GF-D8 (cell line): ENCODE measurements at regions not wholly inside any gene's neighbourhood (a gene's known extent, or its start where the extent isn't known, plus 50 kb on each side); places are given as distances from the start of the nearest gene placed in this dataset.
"Not testable (repeated sequence)": the region's sequence is repeated elsewhere in the genome, so short reads cannot be mapped to it uniquely, and the experiment has no call there.

ENCODE experiments used
- DNase-seq: peaks from one replicate; lab custom pipeline; 2025; lab: John Stamatoyannopoulos, UW

GRCh38 chr5:125253634-125254033 is 507.2 kb upstream of the ZNF608 start:
- DNase-seq: not testable (repeated sequence)

GRCh38 chr5:125254267-125254666 is 507.8 kb upstream of the ZNF608 start:
- DNase-seq: no peak

GRCh38 chr5:125256296-125256695 is 509.9 kb upstream of the ZNF608 start:
- DNase-seq: no peak

- DNase-seq: no peak
Measured at GRCh38 chr5:125257057-125257972, 510.9 kb upstream of the ZNF608 start.

GRCh38 chr5:125257997-125258396 is 511.6 kb upstream of the ZNF608 start:
- DNase-seq: no peak

GRCh38 chr5:125258615-125259014 is 512.2 kb upstream of the ZNF608 start:
- no peak for DNase-seq

- no peak for DNase-seq
Measured at GRCh38 chr5:125261505-125262250, 515.2 kb upstream of the ZNF608 start.

- DNase-seq: no peak
Measured at GRCh38 chr5:125262782-125263181, 516.3 kb upstream of the ZNF608 start.

GRCh38 chr5:125263356-125263755 is 516.9 kb upstream of the ZNF608 start:
- no peak for DNase-seq

GRCh38 chr5:125266106-125266505 is 519.7 kb upstream of the ZNF608 start:
- DNase-seq: no peak

- no peak for DNase-seq
Measured at GRCh38 chr5:125267636-125268248, 521.3 kb upstream of the ZNF608 start.

- no peak for DNase-seq
Measured at GRCh38 chr5:125269926-125270325, 523.5 kb upstream of the ZNF608 start.

GRCh38 chr5:125272357-125272756 is 525.9 kb upstream of the ZNF608 start:
- DNase-seq: no peak

- no peak for DNase-seq
Measured at GRCh38 chr5:125274211-125274610, 527.8 kb upstream of the ZNF608 start.

- DNase-seq: no peak
Measured at GRCh38 chr5:125274938-125275724, 528.7 kb upstream of the ZNF608 start.

- DNase-seq: no peak
Measured at GRCh38 chr5:125275725-125276090, 529.3 kb upstream of the ZNF608 start.

GRCh38 chr5:125276096-125276495 is 529.7 kb upstream of the ZNF608 start:
- no peak for DNase-seq

- DNase-seq: no peak
Measured at GRCh38 chr5:125277494-125278154, 531.2 kb upstream of the ZNF608 start.

- DNase-seq: no peak
Measured at GRCh38 chr5:125278711-125279110, 532.3 kb upstream of the ZNF608 start.

- no peak for DNase-seq
Measured at GRCh38 chr5:125281667-125282066, 535.2 kb upstream of the ZNF608 start.

- no peak for DNase-seq
Measured at GRCh38 chr5:125283372-125283771, 536.9 kb upstream of the ZNF608 start.
